PC-3 (cell line): ENCODE measurements at regions not wholly inside any gene's neighbourhood (a gene's known extent, or its start where the extent isn't known, plus 50 kb on each side); places are given as distances from the start of the nearest gene placed in this dataset.
A peak's percentile ranks its signal among the peaks of the same experiment; 100 is the strongest.

ENCODE experiments used
- ATAC-seq: fragments of 200-7000 bp; cut with Tn5 transposase; 2 replicates; pipeline ENCODE4 v1.9.1; 2020; ENCODE audit warnings: mild to moderate bottlenecking, moderate library complexity
- BruUV-seq: library from RNA; stranded (reverse); fragments of 400-500 nt; replicated peaks from 2 replicates; lab custom pipeline; 2021; lab: Mats Ljungman, UMichigan
- CTCF ChIA-PET: fragments of 300-600 bp; sonication (Branson Sonifier 250); formaldehyde crosslinking; loops from one replicate; lab custom pipeline; 2022; ENCODE audit warnings: antibody characterized with exemption; lab: Charles Lee
- POLR2A ChIA-PET: fragments of 300-600 bp; sonication (Branson Sonifier 250); formaldehyde crosslinking; loops from one replicate; lab custom pipeline; 2022; ENCODE audit warnings: antibody characterized with exemption; ENCODE audit not compliant: unreplicated experiment; lab: Charles Lee
- DNase-seq: peaks from one replicate; pipeline ENCODE4 v3.0.0-alpha.2; 2015
- H2AFZ ChIP-seq: fragments of 300-600 bp; sonication (generic); 2 replicates; pipeline ENCODE4 v1.6.0; 2016; ENCODE audit warnings: antibody characterized with exemption, low read length
- H3F3A ChIP-seq: fragments of 300-600 bp; sonication (generic); one replicate; pipeline ENCODE4 v1.6.0; 2017; ENCODE audit warnings: antibody characterized with exemption, low read length, control low read depth, mild to moderate bottlenecking; ENCODE audit not compliant: unreplicated experiment
- H3K27ac ChIP-seq: fragments of 300-600 bp; sonication (generic); 2 replicates; pipeline ENCODE4 v1.5.1; 2016; ENCODE audit warnings: mild to moderate bottlenecking, low read length
- H3K27me3 ChIP-seq: fragments of 300-600 bp; sonication (generic); 2 replicates; pipeline ENCODE4 v1.6.1; 2016; ENCODE audit warnings: low read length, mixed read lengths
- H3K36me3 ChIP-seq: fragments of 300-600 bp; sonication (generic); 2 replicates; pipeline ENCODE4 v1.6.1; 2016; ENCODE audit warnings: low read depth, mixed run types, low read length, mixed read lengths
- H3K4me1 ChIP-seq: fragments of 300-600 bp; sonication (generic); 2 replicates; pipeline ENCODE4 v1.5.1; 2016; ENCODE audit warnings: low read length; ENCODE audit not compliant: insufficient read depth
- H3K4me2 ChIP-seq: fragments of 300-600 bp; sonication (generic); 2 replicates; pipeline ENCODE4 v1.6.0; 2016; ENCODE audit warnings: low read length
- H3K4me3 ChIP-seq: fragments of 300-600 bp; sonication (generic); 2 replicates; pipeline ENCODE4 v1.5.1; 2016; ENCODE audit warnings: mild to moderate bottlenecking, low read length, mixed read lengths
- H3K79me2 ChIP-seq: fragments of 300-600 bp; sonication (generic); 2 replicates; pipeline ENCODE4 v1.6.1; 2017; ENCODE audit warnings: low read length, mixed read lengths
- H3K9ac ChIP-seq: fragments of 300-600 bp; sonication (generic); 2 replicates; pipeline ENCODE4 v1.6.0; 2016; ENCODE audit warnings: mild to moderate bottlenecking, low read length
- H3K9me2 ChIP-seq: fragments of 300-600 bp; sonication (generic); replicated peaks from 2 replicates; pipeline ENCODE4 v1.6.1; 2016; ENCODE audit warnings: mixed run types, low read length, mixed read lengths
- H3K9me3 ChIP-seq: fragments of 300-600 bp; sonication (generic); 2 replicates; pipeline ENCODE4 v1.6.1; 2016; ENCODE audit warnings: low read length, mixed read lengths
- H4K20me1 ChIP-seq: fragments of 300-600 bp; sonication (generic); 2 replicates; pipeline ENCODE4 v1.6.1; 2016; ENCODE audit warnings: low read length, mixed read lengths
- EZH2 ChIP-seq: fragments of 300-600 bp; sonication (generic); IDR thresholded peaks from one replicate; pipeline ENCODE4 v1.6.1; 2017; ENCODE audit warnings: antibody characterized with exemption, mild to moderate bottlenecking, low read length; ENCODE audit not compliant: unreplicated experiment
- EZH2phosphoT487 ChIP-seq: fragments of 300-600 bp; sonication (generic); IDR thresholded peaks from 2 replicates; pipeline ENCODE4 v1.6.1; 2018; ENCODE audit warnings: mild to moderate bottlenecking, antibody characterized with exemption, low read length, borderline replicate concordance
- intact Hi-C: fragments of 100-400 bp; cut with micrococcal nuclease; formaldehyde crosslinking; loops from 2 replicates; pipeline ENCODE4 v1.9.0; 2023
- TF ChIP-seq, protein P1 (sequence below): fragments of 300-600 bp; sonication (generic); conservative IDR thresholded peaks from 2 replicates; pipeline ENCODE4 v1.5.1; 2017; ENCODE audit warnings: antibody characterized with exemption, low read depth, mild to moderate bottlenecking, low read length

DNA sequence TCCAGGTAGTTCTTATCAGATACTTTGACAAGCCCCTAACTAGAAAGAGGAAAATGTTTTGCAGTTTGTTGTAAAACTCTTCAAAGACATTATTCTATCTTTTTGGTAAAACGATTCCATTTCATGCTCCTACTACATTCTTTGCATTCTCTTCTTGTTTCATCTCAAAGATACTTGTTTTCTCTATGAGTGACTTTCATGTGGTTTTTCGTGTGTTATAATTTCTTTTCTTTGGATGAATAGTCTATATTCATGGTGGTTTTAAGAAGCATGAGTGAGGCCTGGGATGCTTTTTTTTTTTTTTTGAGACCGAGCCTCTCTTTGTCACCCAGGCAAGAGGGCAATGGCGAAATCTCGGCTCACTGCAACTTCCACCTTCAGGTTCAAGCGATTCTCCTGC lies 292.5 kb upstream of the LYZL1 start:
- no peaks in the 10 kb centered on the region for H3K9me2 ChIP-seq
- TF ChIP-seq EZH2phosphoT487, result no peak
- no peak for TF ChIP-seq EZH2
- TF ChIP-seq, protein P1, sequence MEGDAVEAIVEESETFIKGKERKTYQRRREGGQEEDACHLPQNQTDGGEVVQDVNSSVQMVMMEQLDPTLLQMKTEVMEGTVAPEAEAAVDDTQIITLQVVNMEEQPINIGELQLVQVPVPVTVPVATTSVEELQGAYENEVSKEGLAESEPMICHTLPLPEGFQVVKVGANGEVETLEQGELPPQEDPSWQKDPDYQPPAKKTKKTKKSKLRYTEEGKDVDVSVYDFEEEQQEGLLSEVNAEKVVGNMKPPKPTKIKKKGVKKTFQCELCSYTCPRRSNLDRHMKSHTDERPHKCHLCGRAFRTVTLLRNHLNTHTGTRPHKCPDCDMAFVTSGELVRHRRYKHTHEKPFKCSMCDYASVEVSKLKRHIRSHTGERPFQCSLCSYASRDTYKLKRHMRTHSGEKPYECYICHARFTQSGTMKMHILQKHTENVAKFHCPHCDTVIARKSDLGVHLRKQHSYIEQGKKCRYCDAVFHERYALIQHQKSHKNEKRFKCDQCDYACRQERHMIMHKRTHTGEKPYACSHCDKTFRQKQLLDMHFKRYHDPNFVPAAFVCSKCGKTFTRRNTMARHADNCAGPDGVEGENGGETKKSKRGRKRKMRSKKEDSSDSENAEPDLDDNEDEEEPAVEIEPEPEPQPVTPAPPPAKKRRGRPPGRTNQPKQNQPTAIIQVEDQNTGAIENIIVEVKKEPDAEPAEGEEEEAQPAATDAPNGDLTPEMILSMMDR, result no peak
- no peak overlapping the region for H3K4me2 ChIP-seq
- H4K20me1 ChIP-seq, result no peaks in the 10 kb centered on the region
- peaks cover 23% of the 10 kb centered on the region for H3K4me1 ChIP-seq
- no peak overlapping the region for H3K27ac ChIP-seq
- H3F3A ChIP-seq, result no peaks in the 10 kb centered on the region
- no peaks in the 10 kb centered on the region for H3K36me3 ChIP-seq
- H2AFZ ChIP-seq, result no peak overlapping the region
- ATAC-seq (no peak), DNase-seq (no peak)
- no peaks in the 10 kb centered on the region for H3K79me2 ChIP-seq
- CTCF ChIA-PET, result no interaction called here
- POLR2A ChIA-PET, result no interaction called here
- H3K9me3 ChIP-seq, result no peaks in the 10 kb centered on the region
- intact Hi-C loops, result no loop called here
- H3K27me3 ChIP-seq, result no peaks in the 10 kb centered on the region
- BruUV-seq, result no TSS peak
- H3K4me3 ChIP-seq, result no peak overlapping the region
- H3K9ac ChIP-seq, result no peak overlapping the region

- peak overlapping the region; percentile 26; the same call in 1 of the 2 replicates for H3K4me2 ChIP-seq
- no peaks in the 10 kb centered on the region for H3K36me3 ChIP-seq
- H4K20me1 ChIP-seq, result no peaks in the 10 kb centered on the region
These were observed 291.8 kb upstream of the LYZL1 start for GRCh38 chr10:28996947-28997551.

GRCh38 chr10:28997734-28998133 lies 291.1 kb upstream of the LYZL1 start:
- Histone ChIP-seq H3F3A (no peaks in the 10 kb centered on the region), H4K20me1 (no peaks in the 10 kb centered on the region), H2AFZ (no peak overlapping the region), H3K79me2 (no peaks in the 10 kb centered on the region), H3K27ac (no peak overlapping the region), H3K9me2 (no peaks in the 10 kb centered on the region), H3K4me3 (no peak overlapping the region), H3K4me2 (no peak overlapping the region), H3K27me3 (no peaks in the 10 kb centered on the region), H3K9ac (no peak overlapping the region), H3K4me1 (peaks cover 13% of the 10 kb centered on the region), H3K36me3 (no peaks in the 10 kb centered on the region), H3K9me3 (no peaks in the 10 kb centered on the region)
- ChIA-PET CTCF (no interaction called here), POLR2A (no interaction called here)
- intact Hi-C loops, result no loop called here
- no peak; the same call in 1 of the 2 replicates for ATAC-seq
- no peak for DNase-seq
- no peak for TF ChIP-seq EZH2
- TF ChIP-seq, protein P1, result no peak
- no peak for TF ChIP-seq EZH2phosphoT487
- no TSS peak for BruUV-seq

More at GRCh38 chr10:28996947-28997551, 291.8 kb upstream of the LYZL1 start:
- H3F3A ChIP-seq, result no peaks in the 10 kb centered on the region
- H3K4me3 ChIP-seq, result no peak overlapping the region
- peak overlapping the region; percentile 8; the same call in 1 of the 2 replicates for H3K27ac ChIP-seq
- H3K79me2 ChIP-seq, result no peaks in the 10 kb centered on the region
- H3K4me1 ChIP-seq, result peaks cover 16% of the 10 kb centered on the region
- no peaks in the 10 kb centered on the region for H3K9me3 ChIP-seq
- intact Hi-C loops, result no loop called here
- no peaks in the 10 kb centered on the region for H3K9me2 ChIP-seq
- POLR2A ChIA-PET, result no interaction called here
- TF ChIP-seq, protein P1, result no peak
- TF ChIP-seq EZH2 (no peak), EZH2phosphoT487 (no peak)
- DNase-seq, result peak; percentile 63
- peak; percentile 77 for ATAC-seq
- H3K9ac ChIP-seq, result no peak overlapping the region
- BruUV-seq, result no TSS peak
- no peak overlapping the region for H2AFZ ChIP-seq
- CTCF ChIA-PET, result no interaction called here
- no peaks in the 10 kb centered on the region for H3K27me3 ChIP-seq
